GM21381 (cell line): ENCODE measurements at regions not wholly inside any gene's neighbourhood (a gene's known extent, or its start where the extent isn't known, plus 50 kb on each side); places are given as distances from the start of the nearest gene placed in this dataset.

ENCODE experiments used
- ATAC-seq: cut with Tn5 transposase; IDR thresholded peaks from one replicate; pipeline ENCODE4 v1.9.1; 2021; ENCODE audit warnings: mild to moderate bottlenecking, moderate library complexity; ENCODE audit not compliant: unreplicated experiment

GRCh38 chr13:72384186-72384823, 343.1 kb downstream of the MZT1 start:
- no peak for ATAC-seq

- ATAC-seq: no peak
Observed at GRCh38 chr13:72383646-72384045, 343.8 kb downstream of the MZT1 start.

DNA sequence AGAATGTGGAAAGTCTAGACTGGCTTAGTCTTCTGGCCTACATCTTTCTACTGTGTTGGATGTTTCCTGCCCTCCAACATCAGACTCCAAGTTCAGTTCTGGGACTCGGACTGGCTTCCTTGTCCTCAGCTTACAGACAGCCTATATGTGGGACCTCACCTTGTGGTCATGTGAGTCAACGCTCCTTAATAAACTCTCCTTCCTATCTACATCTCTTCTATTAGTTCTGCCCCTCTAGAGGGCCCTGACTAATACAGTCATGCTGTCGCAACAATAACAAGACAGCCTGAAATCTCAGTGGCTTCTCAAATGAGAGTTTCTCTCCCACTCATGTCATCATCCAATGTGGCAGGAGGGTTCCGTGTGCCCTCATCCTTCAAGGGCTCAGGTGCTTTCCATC, 347.8 kb downstream of the MZT1 start:
- ATAC-seq: no peak

- ATAC-seq: no peak
Observed at GRCh38 chr13:72368031-72368430, 359.4 kb downstream of the MZT1 start.

DNA sequence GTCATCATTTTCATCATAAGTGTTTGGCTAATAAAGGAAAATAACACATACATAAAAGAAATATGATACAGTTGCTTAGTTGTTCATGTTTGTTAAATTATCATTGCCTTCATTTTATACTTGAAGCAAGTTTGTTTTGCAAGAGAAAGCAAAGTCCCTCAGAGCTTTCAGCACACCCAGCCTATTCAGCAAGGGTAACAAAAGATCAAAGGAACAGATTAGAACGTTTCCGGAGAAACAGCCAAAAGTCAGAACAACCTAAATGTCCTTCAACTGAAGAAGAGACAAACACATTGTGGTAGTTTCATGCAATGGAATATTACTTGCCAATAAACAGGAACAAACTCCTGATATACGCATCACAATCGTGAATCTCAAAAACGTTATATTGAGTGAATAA, 380.7 kb downstream of the MZT1 start:
- ATAC-seq: no peak

GRCh38 chr13:72342364-72342763, 385.1 kb downstream of the MZT1 start:
- ATAC-seq: no peak

- ATAC-seq: no peak
Observed at GRCh38 chr13:72341904-72342303, 385.5 kb downstream of the MZT1 start.

GRCh38 chr13:72317346-72318109, 409.9 kb downstream of the MZT1 start:
- no peak for ATAC-seq

GRCh38 chr13:72316716-72317115, 410.7 kb downstream of the MZT1 start:
- ATAC-seq: no peak

- no peak for ATAC-seq
Observed at GRCh38 chr13:72315312-72315711, 412.1 kb downstream of the MZT1 start.

DNA sequence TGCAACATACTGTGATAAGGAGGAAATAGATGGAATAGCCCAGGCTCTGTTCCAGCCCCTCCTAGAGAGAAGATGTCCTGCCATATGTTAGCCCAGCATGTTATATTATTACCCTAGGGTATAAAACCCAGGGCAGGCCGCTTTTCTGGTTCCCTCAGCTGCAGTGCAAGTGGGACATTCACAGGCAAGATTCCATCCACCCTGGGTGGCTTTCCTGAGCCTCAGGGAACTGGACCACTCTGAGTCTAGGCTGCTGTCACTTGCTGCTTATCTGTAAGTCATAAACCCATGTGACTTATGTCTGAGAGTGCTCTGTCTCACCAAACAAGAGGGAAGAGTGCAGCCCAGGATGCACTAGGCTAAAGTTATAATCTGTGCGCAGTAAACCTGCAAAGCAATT, 413.2 kb downstream of the MZT1 start:
- no peak for ATAC-seq

DNA sequence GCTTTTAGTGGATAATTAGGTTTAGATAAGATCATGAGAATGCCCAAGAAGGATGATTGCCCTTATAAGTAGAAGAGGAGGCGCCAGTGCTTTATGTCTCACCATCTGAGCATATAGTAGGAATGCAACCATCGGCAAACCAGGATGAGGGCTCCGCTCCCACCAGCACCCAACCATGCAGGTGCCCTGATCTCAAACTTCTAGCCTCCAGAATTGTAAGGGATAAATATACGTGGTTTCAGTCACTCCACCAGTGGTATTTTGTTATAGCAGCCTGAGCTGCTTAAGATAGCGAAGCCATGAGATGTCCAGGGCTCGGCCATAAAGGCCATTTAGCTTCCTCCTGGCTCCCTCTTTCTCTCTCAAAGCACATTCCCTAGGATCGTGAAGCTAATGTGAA, 413.9 kb downstream of the MZT1 start:
- no peak for ATAC-seq

GRCh38 chr13:72303941-72304746, 423.3 kb downstream of the MZT1 start:
- ATAC-seq: no peak

DNA sequence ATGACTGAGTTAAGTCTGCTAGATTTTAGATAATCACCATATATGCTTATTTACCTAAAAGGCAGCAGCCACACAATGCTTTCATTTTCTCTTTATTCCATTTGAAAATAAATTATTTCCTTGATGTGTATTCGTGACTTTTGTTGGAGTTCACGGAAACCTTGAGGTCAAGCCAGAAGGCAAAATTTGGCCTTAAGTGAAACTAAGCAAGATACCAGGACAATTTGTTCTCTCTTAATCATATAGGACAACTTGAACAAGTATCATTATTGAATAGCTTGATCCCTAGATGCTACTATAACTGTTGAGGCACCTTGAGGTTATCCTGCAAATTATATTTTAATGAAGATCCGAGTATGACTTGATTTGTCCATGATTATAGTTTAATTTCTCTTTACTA, 429.2 kb upstream of the DACH1 start:
- ATAC-seq: no peak

- ATAC-seq: no peak
Observed at GRCh38 chr13:72295153-72295552, 428.1 kb upstream of the DACH1 start.

GRCh38 chr13:72293206-72293605, 426.2 kb upstream of the DACH1 start:
- no peak for ATAC-seq

GRCh38 chr13:72290962-72291681, 424.1 kb upstream of the DACH1 start:
- no peak for ATAC-seq

DNA sequence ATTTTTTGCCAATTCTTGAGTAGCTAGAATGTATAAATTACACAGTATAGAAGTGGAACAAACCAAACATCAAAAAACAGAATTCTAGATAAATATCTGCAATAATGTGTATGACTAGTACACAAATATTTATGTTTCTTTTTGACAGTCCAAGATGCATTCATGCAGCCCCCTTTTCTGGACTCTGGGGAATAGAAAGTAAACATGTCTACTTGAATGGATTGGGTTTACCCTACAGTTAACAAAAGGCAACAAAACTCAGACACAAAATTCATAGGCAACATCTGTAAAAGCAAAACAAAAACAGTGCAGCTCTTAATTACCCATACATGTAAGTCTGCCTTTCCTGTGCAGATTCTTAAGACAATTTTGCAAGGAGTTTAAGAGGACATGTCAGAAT, 419.4 kb upstream of the DACH1 start:
- ATAC-seq: no peak

- no peak for ATAC-seq
Observed at GRCh38 chr13:72284791-72285190, 417.8 kb upstream of the DACH1 start.

GRCh38 chr13:72261732-72262131, 394.7 kb upstream of the DACH1 start:
- no peak for ATAC-seq

- no peak for ATAC-seq
Observed at GRCh38 chr13:72259528-72259927, 392.5 kb upstream of the DACH1 start.
